HepG2 (cell line): ENCODE measurements at regions not wholly inside any gene's neighbourhood (a gene's known extent, or its start where the extent isn't known, plus 50 kb on each side); places are given as distances from the start of the nearest gene placed in this dataset.
A peak's percentile ranks its signal among the peaks of the same experiment; 100 is the strongest.

ENCODE experiments used
- ARNT ChIP-seq: fragments of 450-650 bp; IDR thresholded peaks from 2 replicates; pipeline ENCODE4 v1.6.1; 2017
- CREB1 ChIP-seq, 2 experiments: fragments of 450-650 bp in 1 of 2; IDR thresholded peaks; 2 replicates each; pipeline ENCODE4 v1.6.1; 2016 to 2017; ENCODE audit warnings: control low read depth in 1 of 2, mild to moderate bottlenecking in 1 of 2, missing compliant biosample characterization in 1 of 2, missing genetic modification characterization in 1 of 2
- HNF4G ChIP-seq, 2 experiments: sonication (generic) in 1 of 2; formaldehyde crosslinking in 1 of 2; IDR thresholded peaks; 2 replicates each; pipeline versions ENCODE4 v1.4.0 to v1.6.1; 2011 to 2020; ENCODE audit warnings: borderline replicate concordance in 2 of 2, low read depth in 2 of 2, mild to moderate bottlenecking in 2 of 2, low read length in 1 of 2, missing genetic modification reagents in 1 of 2, moderate library complexity in 1 of 2
- HOXA5 ChIP-seq: sonication (generic); formaldehyde crosslinking; IDR thresholded peaks from 2 replicates; pipeline ENCODE4 v1.4.0; 2020; ENCODE audit warnings: missing genetic modification reagents
- KMT2A ChIP-seq: sonication (generic); formaldehyde crosslinking; IDR thresholded peaks from 2 replicates; pipeline ENCODE4 v1.4.0; 2020; ENCODE audit warnings: missing genetic modification reagents
- NFE2L2 ChIP-seq: fragments of 150-350 bp; IDR thresholded peaks from 2 replicates; pipeline ENCODE4 v1.6.1; 2014; ENCODE audit warnings: low read length
- SNAPC4 ChIP-seq: sonication (generic); formaldehyde crosslinking; IDR thresholded peaks from 2 replicates; pipeline ENCODE4 v1.4.0; 2020; ENCODE audit warnings: mild to moderate bottlenecking, missing genetic modification reagents
- STAT5B ChIP-seq: sonication (generic); formaldehyde crosslinking; IDR thresholded peaks from 2 replicates; pipeline ENCODE4 v1.4.0; 2020; ENCODE audit warnings: missing genetic modification reagents
- U2AF2 ChIP-seq: fragments of 200-400 bp; formaldehyde crosslinking; IDR thresholded peaks from 2 replicates; pipeline ENCODE4 v1.6.1; 2017; ENCODE audit warnings: low read depth, mild to moderate bottlenecking, low read length
- ZBTB10 ChIP-seq: sonication (generic); formaldehyde crosslinking; IDR thresholded peaks from 2 replicates; pipeline ENCODE4 v1.4.0; 2020; ENCODE audit warnings: missing genetic modification reagents, borderline replicate concordance
- ZBTB20 ChIP-seq: sonication (generic); formaldehyde crosslinking; IDR thresholded peaks from 2 replicates; pipeline ENCODE4 v1.8.1; 2023; ENCODE audit warnings: missing genetic modification reagents, low read depth, mild to moderate bottlenecking, borderline replicate concordance
- ZBTB46 ChIP-seq: sonication (generic); formaldehyde crosslinking; IDR thresholded peaks from 2 replicates; pipeline ENCODE4 v1.4.0; 2020; ENCODE audit warnings: mild to moderate bottlenecking, missing genetic modification reagents, borderline replicate concordance
- ZNF121 ChIP-seq: sonication (generic); formaldehyde crosslinking; IDR thresholded peaks from 2 replicates; pipeline ENCODE4 v1.5.0; 2020; ENCODE audit warnings: mild to moderate bottlenecking, missing genetic modification reagents
- ZNF367 ChIP-seq: sonication (generic); formaldehyde crosslinking; IDR thresholded peaks from 2 replicates; pipeline ENCODE4 v1.4.0; 2020; ENCODE audit warnings: missing genetic modification reagents, borderline replicate concordance
- ZNF710 ChIP-seq: sonication (generic); formaldehyde crosslinking; IDR thresholded peaks from 2 replicates; pipeline ENCODE4 v1.5.0; 2020; ENCODE audit warnings: mild to moderate bottlenecking, missing genetic modification reagents, borderline replicate concordance
- ZNF75D ChIP-seq: sonication (generic); formaldehyde crosslinking; IDR thresholded peaks from 2 replicates; pipeline ENCODE4 v1.8.1; 2023; ENCODE audit warnings: missing genetic modification reagents, mild to moderate bottlenecking, borderline replicate concordance
- ZNF768 ChIP-seq: sonication (generic); formaldehyde crosslinking; IDR thresholded peaks from 2 replicates; pipeline ENCODE4 v1.4.0; 2020; ENCODE audit warnings: missing genetic modification reagents
- ZNF772 ChIP-seq: sonication (generic); formaldehyde crosslinking; IDR thresholded peaks from 2 replicates; pipeline ENCODE4 v1.5.0; 2020; ENCODE audit warnings: mild to moderate bottlenecking, missing genetic modification reagents
- ZNF878 ChIP-seq: sonication (generic); formaldehyde crosslinking; IDR thresholded peaks from 2 replicates; pipeline ENCODE4 v1.8.1; 2023; ENCODE audit warnings: mild to moderate bottlenecking, missing genetic modification reagents, moderate library complexity
- ZSCAN12 ChIP-seq: sonication (generic); formaldehyde crosslinking; IDR thresholded peaks from 2 replicates; pipeline ENCODE4 v1.9.0; 2021; ENCODE audit warnings: mild to moderate bottlenecking, missing genetic modification reagents

GRCh38 chr20:30601974-30602373, 655.5 kb upstream of the DEFB115 start (continued):
- TF ChIP-seq SNAPC4 (CRISPR knock-in tag) (no peak), HNF4G (IDR thresholded peaks at IDR 0.05; ENCODE audit: borderline replicate concordance, low read depth, low read length) (no peak), HNF4G (CRISPR knock-in tag; IDR thresholded peaks at IDR 0.05; ENCODE audit: borderline replicate concordance, low read depth) (no peak), ZNF772 (CRISPR knock-in tag) (no peak), ZNF768 (CRISPR knock-in tag) (no peak), ZBTB20 (CRISPR knock-in tag) (no peak), ZNF75D (CRISPR knock-in tag) (no peak), U2AF2 (no peak), ZNF878 (CRISPR knock-in tag) (no peak), CREB1 (IDR thresholded peaks at IDR 0.05) (peak; percentile 99), CREB1 (CRISPR knock-in tag; IDR thresholded peaks at IDR 0.05) (no peak), NFE2L2 (no peak), STAT5B (CRISPR knock-in tag) (no peak), ARNT (0 out of 2 replicates have a peak, but pooled peaks have one; percentile 36), ZBTB10 (CRISPR knock-in tag) (no peak), ZNF710 (no peak), ZNF121 (CRISPR knock-in tag) (no peak), KMT2A (CRISPR knock-in tag) (no peak), ZSCAN12 (no peak), HOXA5 (no peak), ZNF367 (CRISPR knock-in tag) (no peak), ZBTB46 (CRISPR knock-in tag) (no peak)
